Smooth muscle cell (in vitro differentiated cells): ENCODE measurements at regions not wholly inside any gene's neighbourhood (a gene's known extent, or its start where the extent isn't known, plus 50 kb on each side); places are given as distances from the start of the nearest gene placed in this dataset.

Experiments used
- DNase-seq: peaks from one replicate; lab custom pipeline; 2025; ENCODE audit not compliant: unreplicated experiment; lab: John Stamatoyannopoulos, UW
- H2AFZ ChIP-seq: fragments of 200-600 bp; sonication (generic); 2 replicates; pipeline ENCODE4 v1.6.0; 2016; ENCODE audit warnings: antibody characterized with exemption, low read depth, mild to moderate bottlenecking
- H3F3A ChIP-seq: fragments of 200-600 bp; sonication (generic); 2 replicates; pipeline ENCODE4 v1.6.0; 2017; ENCODE audit warnings: antibody characterized with exemption, low read depth
- H3K27ac ChIP-seq: fragments of 200-600 bp; sonication (generic); 2 replicates; pipeline ENCODE4 v1.5.1; 2016; ENCODE audit warnings: low read depth, mild to moderate bottlenecking
- H3K27me3 ChIP-seq: fragments of 200-600 bp; sonication (generic); 2 replicates; pipeline ENCODE4 v1.6.1; 2016; ENCODE audit warnings: low read depth, mild to moderate bottlenecking
- H3K36me3 ChIP-seq: fragments of 200-600 bp; sonication (generic); 2 replicates; pipeline ENCODE4 v1.5.1; 2016; ENCODE audit warnings: low read depth
- H3K4me1 ChIP-seq: fragments of 200-600 bp; sonication (generic); 2 replicates; pipeline ENCODE4 v1.5.1; 2016; ENCODE audit warnings: low read depth
- H3K4me2 ChIP-seq: fragments of 200-600 bp; sonication (generic); 2 replicates; pipeline ENCODE4 v1.6.0; 2016; ENCODE audit warnings: mild to moderate bottlenecking
- H3K4me3 ChIP-seq: fragments of 200-600 bp; sonication (generic); 2 replicates; pipeline ENCODE4 v1.5.1; 2016; ENCODE audit warnings: mild to moderate bottlenecking
- H3K79me2 ChIP-seq: fragments of 200-600 bp; sonication (generic); 2 replicates; pipeline ENCODE4 v1.6.0; 2016; ENCODE audit warnings: low read depth, mild to moderate bottlenecking
- H3K9ac ChIP-seq: fragments of 200-600 bp; sonication (generic); 2 replicates; pipeline ENCODE4 v1.6.0; 2016; ENCODE audit warnings: low read depth
- H3K9me3 ChIP-seq: fragments of 200-600 bp; sonication (generic); replicated peaks from 2 replicates; pipeline ENCODE4 v1.5.1; 2016; ENCODE audit warnings: low read depth
- H4K20me1 ChIP-seq: fragments of 200-600 bp; sonication (generic); 2 replicates; pipeline ENCODE4 v1.6.0; 2016; ENCODE audit warnings: low read depth
- WGBS: methylation state at CpG from one replicate; pipeline ENCODE4 v1.1.7; 2016; ENCODE audit warnings: low lambda C conversion rate; 5-methylcytosine and 5-hydroxymethylcytosine counted together
- TF ChIP-seq, protein P1 (sequence below): fragments of 200-600 bp; sonication (generic); IDR thresholded peaks from 2 replicates; pipeline ENCODE4 v1.5.1; 2017; ENCODE audit warnings: borderline replicate concordance, mild to moderate bottlenecking, antibody characterized with exemption; ENCODE audit not compliant: insufficient read depth, poor library complexity, severe bottlenecking

DNA sequence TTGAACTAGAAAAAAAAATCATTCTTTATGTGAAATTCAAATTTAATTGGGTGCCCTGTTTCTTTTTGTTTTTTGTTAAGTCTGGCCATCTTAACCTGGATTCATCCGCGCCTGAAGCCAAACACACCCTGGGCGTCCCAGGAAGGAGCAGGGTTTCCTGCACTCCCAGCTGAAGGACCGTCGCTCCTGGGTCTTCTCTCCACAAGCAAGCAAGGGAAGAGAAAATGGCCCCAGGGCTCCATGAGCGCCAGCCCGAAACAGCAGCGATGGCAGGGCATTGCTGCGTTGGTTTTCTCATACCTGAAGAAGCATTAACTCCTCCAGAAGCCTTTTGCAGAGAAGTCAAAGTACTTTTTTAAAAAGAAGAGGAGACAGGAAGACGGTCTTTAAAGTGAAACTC, 105.4 kb upstream of the AFDN start:
- Histone ChIP-seq H2AFZ (no peak overlapping the region), H3K4me3 (no peak overlapping the region), H3K79me2 (no peaks in the 10 kb centered on the region), H3K4me1 (no peaks in the 10 kb centered on the region), H3K4me2 (no peak overlapping the region), H3F3A (no peaks in the 10 kb centered on the region), H4K20me1 (no peaks in the 10 kb centered on the region), H3K27ac (no peak overlapping the region), H3K36me3 (no peaks in the 10 kb centered on the region), H3K9ac (no peak overlapping the region), H3K27me3 (no peaks in the 10 kb centered on the region), H3K9me3 (no peaks in the 10 kb centered on the region)
- WGBS: 92% methylated on average over 10 of the region's 10 CpGs
- DNase-seq: no peak
- TF ChIP-seq, protein P1, sequence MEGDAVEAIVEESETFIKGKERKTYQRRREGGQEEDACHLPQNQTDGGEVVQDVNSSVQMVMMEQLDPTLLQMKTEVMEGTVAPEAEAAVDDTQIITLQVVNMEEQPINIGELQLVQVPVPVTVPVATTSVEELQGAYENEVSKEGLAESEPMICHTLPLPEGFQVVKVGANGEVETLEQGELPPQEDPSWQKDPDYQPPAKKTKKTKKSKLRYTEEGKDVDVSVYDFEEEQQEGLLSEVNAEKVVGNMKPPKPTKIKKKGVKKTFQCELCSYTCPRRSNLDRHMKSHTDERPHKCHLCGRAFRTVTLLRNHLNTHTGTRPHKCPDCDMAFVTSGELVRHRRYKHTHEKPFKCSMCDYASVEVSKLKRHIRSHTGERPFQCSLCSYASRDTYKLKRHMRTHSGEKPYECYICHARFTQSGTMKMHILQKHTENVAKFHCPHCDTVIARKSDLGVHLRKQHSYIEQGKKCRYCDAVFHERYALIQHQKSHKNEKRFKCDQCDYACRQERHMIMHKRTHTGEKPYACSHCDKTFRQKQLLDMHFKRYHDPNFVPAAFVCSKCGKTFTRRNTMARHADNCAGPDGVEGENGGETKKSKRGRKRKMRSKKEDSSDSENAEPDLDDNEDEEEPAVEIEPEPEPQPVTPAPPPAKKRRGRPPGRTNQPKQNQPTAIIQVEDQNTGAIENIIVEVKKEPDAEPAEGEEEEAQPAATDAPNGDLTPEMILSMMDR: no peak

DNA sequence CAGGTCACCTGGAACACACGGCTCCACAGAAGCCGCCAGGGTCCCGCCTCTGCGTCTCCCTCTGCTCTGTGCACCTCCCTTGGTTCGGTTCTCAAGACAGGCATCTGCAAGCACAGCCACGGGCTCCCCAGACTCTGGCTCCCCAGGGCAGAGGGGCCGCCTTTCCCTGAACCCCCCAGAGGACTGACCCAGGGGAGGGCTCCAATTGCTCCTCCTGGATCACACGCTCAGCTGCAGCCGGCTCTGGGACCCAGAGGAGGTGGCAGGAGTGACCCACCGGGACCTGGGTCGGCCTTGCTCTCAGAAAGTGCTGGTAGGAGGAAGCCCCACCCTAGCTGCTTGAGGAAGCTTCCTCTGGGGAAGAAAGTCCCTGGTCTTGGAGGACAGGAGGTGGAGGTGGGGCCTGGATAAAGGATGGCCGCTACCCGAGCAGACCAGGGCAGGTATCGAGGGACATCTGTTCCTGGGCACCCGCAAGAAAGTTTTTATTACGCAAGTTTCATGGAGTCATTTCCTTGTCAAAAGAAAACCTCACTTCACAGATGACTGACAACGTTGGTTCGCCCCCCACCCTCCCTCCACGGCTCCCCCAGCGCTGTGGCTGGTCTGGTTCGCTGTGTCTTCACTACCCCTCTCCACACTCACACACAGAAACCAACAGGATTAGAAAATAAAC, 103.9 kb upstream of the AFDN start:
- no peak for DNase-seq
- H3K79me2 ChIP-seq: no peaks in the 10 kb centered on the region
- H3K9ac ChIP-seq: no peak overlapping the region
- no peaks in the 10 kb centered on the region for H4K20me1 ChIP-seq
- no peaks in the 10 kb centered on the region for H3K27me3 ChIP-seq
- no peak overlapping the region for H3K4me2 ChIP-seq
- 92% methylated on average over 21 of the region's 21 CpGs for WGBS
- H3K4me1 ChIP-seq: no peaks in the 10 kb centered on the region
- no peaks in the 10 kb centered on the region for H3F3A ChIP-seq
- no peak overlapping the region for H3K4me3 ChIP-seq
- no peak overlapping the region for H3K27ac ChIP-seq
- TF ChIP-seq, protein P1: no peak
- no peaks in the 10 kb centered on the region for H3K36me3 ChIP-seq
- no peak overlapping the region for H2AFZ ChIP-seq
- no peaks in the 10 kb centered on the region for H3K9me3 ChIP-seq

- H2AFZ ChIP-seq: no peak overlapping the region
- H3K9me3 ChIP-seq: no peaks in the 10 kb centered on the region
- H3K79me2 ChIP-seq: no peaks in the 10 kb centered on the region
- WGBS: 96% methylated on average over 8 of the region's 8 CpGs
- no peak overlapping the region for H3K9ac ChIP-seq
- H3K4me3 ChIP-seq: no peak overlapping the region
- H4K20me1 ChIP-seq: no peaks in the 10 kb centered on the region
- no peak for DNase-seq
- no peaks in the 10 kb centered on the region for H3K4me1 ChIP-seq
- no peaks in the 10 kb centered on the region for H3K27me3 ChIP-seq
- no peak overlapping the region for H3K27ac ChIP-seq
- no peaks in the 10 kb centered on the region for H3K36me3 ChIP-seq
- H3F3A ChIP-seq: no peaks in the 10 kb centered on the region
- H3K4me2 ChIP-seq: no peak overlapping the region
- TF ChIP-seq, protein P1: no peak
These were observed 100.6 kb upstream of the AFDN start for GRCh38 chr6:167726043-167726621.

DNA sequence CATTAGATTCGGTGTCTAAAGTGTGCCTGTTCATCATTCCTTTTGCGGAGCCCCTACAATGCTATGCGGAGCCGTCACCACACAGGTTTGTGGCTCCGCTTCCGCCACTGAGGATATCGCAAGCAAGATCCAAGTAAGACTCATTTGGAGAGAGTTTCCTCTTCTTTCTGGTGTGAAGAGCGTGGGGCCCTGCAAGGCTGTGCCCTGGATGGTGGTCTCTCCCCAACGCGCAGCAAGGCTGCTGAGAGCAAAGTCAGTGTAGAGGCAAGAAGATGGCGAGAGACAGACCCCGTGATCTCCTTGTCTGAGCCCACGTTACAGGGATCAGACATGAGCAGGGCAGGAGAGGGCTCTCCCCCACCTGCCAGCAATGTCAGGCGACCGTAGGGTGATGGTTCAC, 96.3 kb upstream of the AFDN start:
- WGBS: 95% methylated on average over 15 of the region's 15 CpGs
- no peaks in the 10 kb centered on the region for H4K20me1 ChIP-seq
- TF ChIP-seq, protein P1: no peak

More for the DNA sequence above, 96.3 kb upstream of the AFDN start:
- Histone ChIP-seq H3K9ac (no peak overlapping the region), H3K9me3 (no peaks in the 10 kb centered on the region), H3K27me3 (no peaks in the 10 kb centered on the region), H3K4me1 (no peaks in the 10 kb centered on the region), H3K36me3 (no peaks in the 10 kb centered on the region), H3K79me2 (no peaks in the 10 kb centered on the region), H3K4me3 (no peak overlapping the region), H3K4me2 (no peak overlapping the region), H2AFZ (no peak overlapping the region), H3F3A (no peaks in the 10 kb centered on the region), H3K27ac (no peak overlapping the region)
- no peak for DNase-seq
